Activated CD8-positive, alpha-beta memory T cell treated with anti-CD3 and anti-CD28 coated beads, Interleukin-2, amount 10 ng/mL, durations not matched to agents 7 days and 5 days (primary cell): ENCODE measurements at regions not wholly inside any gene's neighbourhood (a gene's known extent, or its start where the extent isn't known, plus 50 kb on each side); places are given as distances from the start of the nearest gene placed in this dataset.
"Not testable (repeated sequence)": the region's sequence is repeated elsewhere in the genome, so short reads cannot be mapped to it uniquely, and the experiment has no call there.

Experiments used
- ATAC-seq: fragments of 150-1000 bp; cut with Tn5 transposase; one replicate; pipeline ENCODE4 v1.10.0; 2021; ENCODE audit warnings: moderate library complexity
- CTCF ChIA-PET: fragments of 350-600 bp; sonication (Branson Sonifier 250); formaldehyde crosslinking; loops from one replicate; lab custom pipeline; 2021; ENCODE audit warnings: antibody characterized with exemption; lab: Charles Lee
- DNase-seq: peaks from one replicate; pipeline ENCODE4 v3.0.0-alpha.2; 2020
- H3K27ac Mint-ChIP-seq: one replicate; pipeline ENCODE4 v1.8.0; 2021; ENCODE audit warnings: mild to moderate bottlenecking, mixed read lengths
- H3K27me3 Mint-ChIP-seq: one replicate; pipeline ENCODE4 v1.8.0; 2021; ENCODE audit warnings: mixed read lengths
- H3K36me3 Mint-ChIP-seq: one replicate; pipeline ENCODE4 v1.8.0; 2021; ENCODE audit warnings: mild to moderate bottlenecking, mixed read lengths
- H3K4me1 Mint-ChIP-seq: one replicate; pipeline ENCODE4 v1.8.0; 2021; ENCODE audit warnings: mixed read lengths
- H3K4me3 Mint-ChIP-seq: one replicate; pipeline ENCODE4 v1.8.0; 2021; ENCODE audit warnings: mild to moderate bottlenecking, moderate library complexity, mixed read lengths
- H3K9me3 Mint-ChIP-seq: one replicate; pipeline ENCODE4 v1.8.0; 2022; ENCODE audit warnings: low read depth, mixed read lengths

GRCh38 chr9:19913151-19913550, 124.3 kb upstream of the SLC24A2 start:
- Mint-ChIP-seq H3K4me1 (no peaks in the 10 kb centered on the region), H3K27ac (no peak overlapping the region), H3K4me3 (no peak overlapping the region), H3K36me3 (no peaks in the 10 kb centered on the region), H3K27me3 (peaks cover 12% of the 10 kb centered on the region), H3K9me3 (no peaks in the 10 kb centered on the region)
- no peak for ATAC-seq
- DNase-seq = no peak
- CTCF ChIA-PET = no interaction called here

DNA sequence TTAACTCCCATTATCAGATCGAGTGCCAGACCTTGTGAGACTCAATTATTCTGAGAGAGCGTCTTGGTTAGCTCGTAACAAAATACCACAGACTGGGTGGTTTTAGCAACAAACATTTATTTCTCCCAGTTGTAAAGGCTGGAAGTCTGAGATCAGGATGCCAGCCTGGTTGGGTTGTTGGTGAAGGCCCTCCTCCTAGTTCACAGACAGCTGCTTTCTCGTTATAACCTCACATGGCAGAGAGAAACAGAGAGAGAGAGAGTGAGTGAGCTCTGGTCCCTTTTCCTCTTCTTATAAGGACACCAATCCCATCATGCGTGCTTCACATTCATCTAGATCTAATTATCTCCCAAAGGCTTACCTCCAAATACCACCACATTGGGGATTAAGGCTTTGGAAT, 114.2 kb upstream of the SLC24A2 start:
- H3K36me3 Mint-ChIP-seq = no peaks in the 10 kb centered on the region
- CTCF ChIA-PET = no interaction called here

GRCh38 chr9:19901586-19901985, 112.7 kb upstream of the SLC24A2 start:
- no peak for ATAC-seq
- DNase-seq = no peak
- H3K4me3 Mint-ChIP-seq = no peak overlapping the region
- peaks cover 1% of the 10 kb centered on the region for H3K4me1 Mint-ChIP-seq
- no peaks in the 10 kb centered on the region for H3K36me3 Mint-ChIP-seq
- CTCF ChIA-PET = no interaction called here
- peaks cover 3% of the 10 kb centered on the region for H3K27me3 Mint-ChIP-seq
- H3K27ac Mint-ChIP-seq = no peak overlapping the region
- H3K9me3 Mint-ChIP-seq = no peaks in the 10 kb centered on the region

More for the DNA sequence above, 114.2 kb upstream of the SLC24A2 start:
- DNase-seq (no peak), ATAC-seq (no peak)
- Mint-ChIP-seq H3K27me3 (peaks cover 8% of the 10 kb centered on the region), H3K9me3 (no peaks in the 10 kb centered on the region), H3K4me1 (peaks cover 1% of the 10 kb centered on the region), H3K27ac (no peak overlapping the region), H3K4me3 (no peak overlapping the region)

- H3K4me1 Mint-ChIP-seq = no peaks in the 10 kb centered on the region
- H3K4me3 Mint-ChIP-seq = no peak overlapping the region
- no peak overlapping the region for H3K27ac Mint-ChIP-seq
- CTCF ChIA-PET = no interaction called here
- no peaks in the 10 kb centered on the region for H3K27me3 Mint-ChIP-seq
- H3K9me3 Mint-ChIP-seq = no peaks in the 10 kb centered on the region
- no peak for ATAC-seq
- no peak for DNase-seq
- H3K36me3 Mint-ChIP-seq = no peaks in the 10 kb centered on the region
Measured at GRCh38 chr9:19896161-19896560, 107.3 kb upstream of the SLC24A2 start.

GRCh38 chr9:19895578-19895977, 106.7 kb upstream of the SLC24A2 start:
- H3K27ac Mint-ChIP-seq, DNase-seq, H3K4me3 Mint-ChIP-seq, H3K9me3 Mint-ChIP-seq, H3K4me1 Mint-ChIP-seq, H3K27me3 Mint-ChIP-seq, ATAC-seq, CTCF ChIA-PET, H3K36me3 Mint-ChIP-seq: not testable (repeated sequence)

DNA sequence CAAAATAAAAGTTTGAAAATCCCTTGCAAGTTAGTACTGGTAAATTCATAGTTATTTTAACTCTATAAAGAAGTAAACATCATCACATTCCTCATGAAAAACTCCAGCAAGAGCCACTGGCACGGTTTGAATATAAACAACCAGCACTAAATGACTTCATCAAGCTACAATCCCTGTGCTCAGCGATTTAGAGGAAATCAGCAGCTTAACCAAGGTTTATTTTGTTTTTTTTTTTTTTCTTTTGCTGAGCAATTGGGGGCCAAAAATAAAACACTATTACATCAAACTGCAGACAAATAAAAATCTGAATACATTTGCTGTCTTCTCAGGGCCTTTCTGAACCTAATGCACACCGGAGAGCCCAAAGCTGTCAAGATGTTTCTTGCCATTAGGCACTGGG, 106.2 kb upstream of the SLC24A2 start:
- CTCF ChIA-PET = no interaction called here
- Mint-ChIP-seq H3K4me3 (no peak overlapping the region), H3K36me3 (no peaks in the 10 kb centered on the region), H3K4me1 (no peaks in the 10 kb centered on the region), H3K27me3 (no peaks in the 10 kb centered on the region), H3K9me3 (no peaks in the 10 kb centered on the region), H3K27ac (no peak overlapping the region)
- DNase-seq (no peak), ATAC-seq (no peak)

DNA sequence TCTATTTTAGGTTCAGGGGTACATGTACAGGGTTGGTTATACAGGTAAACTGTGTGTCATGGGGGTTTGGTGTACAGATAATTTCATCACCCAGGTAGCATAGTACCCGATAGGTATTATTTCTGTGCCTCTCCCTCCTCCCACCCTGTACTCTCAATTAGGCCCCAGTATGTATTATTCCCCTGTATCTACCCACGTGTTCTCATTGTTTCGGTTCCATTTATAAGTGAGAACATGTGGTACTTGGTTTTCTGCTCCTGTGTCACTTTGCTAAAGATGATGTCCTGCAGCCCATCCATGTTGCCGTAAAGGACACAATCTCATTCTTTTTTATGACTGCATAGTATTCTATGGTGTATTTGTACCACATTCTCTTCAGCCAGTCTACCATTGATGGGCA, 96.8 kb upstream of the SLC24A2 start:
- Mint-ChIP-seq H3K27me3 (peaks cover 9% of the 10 kb centered on the region), H3K9me3 (peaks cover 2% of the 10 kb centered on the region), H3K4me1 (no peaks in the 10 kb centered on the region), H3K4me3 (no peak overlapping the region), H3K36me3 (no peaks in the 10 kb centered on the region), H3K27ac (no peak overlapping the region)
- DNase-seq (no peak), ATAC-seq (no peak)
- CTCF ChIA-PET = interaction anchor here (0.8 kb wide), 1 partner anchor 421 kb away, joined by 3 read pairs; no protein-coding TSS in a partner anchor

- no peaks in the 10 kb centered on the region for H3K36me3 Mint-ChIP-seq
Measured at GRCh38 chr9:19879062-19879461, 90.2 kb upstream of the SLC24A2 start.

GRCh38 chr9:19876569-19877316, 87.9 kb upstream of the SLC24A2 start:
- peaks cover 2% of the 10 kb centered on the region for H3K9me3 Mint-ChIP-seq
- ATAC-seq (no peak), DNase-seq (no peak)
- no peak overlapping the region for H3K4me3 Mint-ChIP-seq
- H3K36me3 Mint-ChIP-seq = no peaks in the 10 kb centered on the region
- no peak overlapping the region for H3K27ac Mint-ChIP-seq
- peaks cover 2% of the 10 kb centered on the region for H3K4me1 Mint-ChIP-seq
- H3K27me3 Mint-ChIP-seq = peaks cover 25% of the 10 kb centered on the region
- CTCF ChIA-PET = no interaction called here

More at GRCh38 chr9:19879062-19879461, 90.2 kb upstream of the SLC24A2 start:
- Mint-ChIP-seq H3K9me3 (no peaks in the 10 kb centered on the region), H3K27me3 (peaks cover 18% of the 10 kb centered on the region), H3K27ac (no peak overlapping the region), H3K4me1 (peaks cover 2% of the 10 kb centered on the region), H3K4me3 (no peak overlapping the region)
- no peak for DNase-seq
- ATAC-seq = no peak
- CTCF ChIA-PET = no interaction called here

DNA sequence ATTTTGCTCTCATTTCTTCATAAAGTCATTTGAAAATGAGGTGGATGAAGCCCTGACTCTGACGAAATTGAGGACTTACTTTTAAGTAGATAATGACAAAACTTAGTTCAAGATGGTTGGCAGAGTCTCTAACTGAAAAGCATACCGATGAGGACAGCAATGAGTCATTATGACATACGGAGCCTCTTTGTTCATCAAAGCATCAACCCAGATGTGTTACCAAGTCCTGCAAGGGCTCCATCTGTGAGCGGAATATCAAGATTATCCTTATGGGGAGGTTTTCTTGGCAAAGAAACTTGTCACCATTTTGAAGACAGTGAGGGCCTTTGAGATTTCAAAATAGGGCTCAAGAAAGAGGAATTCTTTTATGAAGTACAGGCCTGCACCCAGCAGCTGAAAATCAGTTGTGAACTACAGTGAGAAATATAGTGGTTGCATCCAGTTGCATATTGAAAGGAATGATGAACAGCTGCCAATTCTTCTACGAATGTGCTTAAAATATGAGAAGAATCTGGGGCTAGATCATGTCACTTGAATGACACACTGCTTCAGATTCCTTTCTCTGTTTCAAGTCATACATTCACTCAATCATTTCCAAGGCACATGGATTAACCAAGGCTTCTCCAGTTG, 86.6 kb upstream of the SLC24A2 start:
- Mint-ChIP-seq H3K4me1 (peaks cover 2% of the 10 kb centered on the region), H3K36me3 (no peaks in the 10 kb centered on the region), H3K27ac (no peak overlapping the region), H3K4me3 (no peak overlapping the region), H3K27me3 (peaks cover 29% of the 10 kb centered on the region), H3K9me3 (peaks cover 6% of the 10 kb centered on the region)
- ATAC-seq (no peak), DNase-seq (no peak)
- CTCF ChIA-PET = no interaction called here

GRCh38 chr9:19873188-19873587, 84.4 kb upstream of the SLC24A2 start:
- ATAC-seq, H3K9me3 Mint-ChIP-seq: not testable (repeated sequence)
- CTCF ChIA-PET = interaction anchor here (0.8 kb wide), 1 partner anchor 1082 kb away, joined by 5 read pairs; no protein-coding TSS in a partner anchor

GRCh38 chr9:19870988-19871387, 82.2 kb upstream of the SLC24A2 start:
- Mint-ChIP-seq H3K9me3 (peaks cover 6% of the 10 kb centered on the region), H3K36me3 (no peaks in the 10 kb centered on the region), H3K27ac (no peak overlapping the region), H3K4me1 (no peaks in the 10 kb centered on the region), H3K4me3 (no peak overlapping the region), H3K27me3 (peaks cover 24% of the 10 kb centered on the region)
- ATAC-seq (no peak), DNase-seq (no peak)
- CTCF ChIA-PET = no interaction called here

More at GRCh38 chr9:19873188-19873587, 84.4 kb upstream of the SLC24A2 start:
- H3K4me1 Mint-ChIP-seq, H3K4me3 Mint-ChIP-seq, DNase-seq, H3K36me3 Mint-ChIP-seq, H3K27ac Mint-ChIP-seq: not testable (repeated sequence)
- H3K27me3 Mint-ChIP-seq = peaks cover 30% of the 10 kb centered on the region

- Mint-ChIP-seq H3K27me3 (peaks cover 2% of the 10 kb centered on the region), H3K27ac (no peak overlapping the region), H3K4me3 (no peak overlapping the region), H3K36me3 (no peaks in the 10 kb centered on the region), H3K4me1 (no peaks in the 10 kb centered on the region), H3K9me3 (no peaks in the 10 kb centered on the region)
- DNase-seq = no peak
- ATAC-seq = no peak
- CTCF ChIA-PET = no interaction called here
Measured at GRCh38 chr9:19840953-19841352, 52.1 kb upstream of the SLC24A2 start.
